HG02678 (cell line): ENCODE measurements at regions not wholly inside any gene's neighbourhood (a gene's known extent, or its start where the extent isn't known, plus 50 kb on each side); places are given as distances from the start of the nearest gene placed in this dataset.

ENCODE experiments used
- ATAC-seq: cut with Tn5 transposase; IDR thresholded peaks from one replicate; pipeline ENCODE4 v1.9.1; 2021; ENCODE audit warnings: mild to moderate bottlenecking, moderate library complexity; ENCODE audit not compliant: unreplicated experiment

DNA sequence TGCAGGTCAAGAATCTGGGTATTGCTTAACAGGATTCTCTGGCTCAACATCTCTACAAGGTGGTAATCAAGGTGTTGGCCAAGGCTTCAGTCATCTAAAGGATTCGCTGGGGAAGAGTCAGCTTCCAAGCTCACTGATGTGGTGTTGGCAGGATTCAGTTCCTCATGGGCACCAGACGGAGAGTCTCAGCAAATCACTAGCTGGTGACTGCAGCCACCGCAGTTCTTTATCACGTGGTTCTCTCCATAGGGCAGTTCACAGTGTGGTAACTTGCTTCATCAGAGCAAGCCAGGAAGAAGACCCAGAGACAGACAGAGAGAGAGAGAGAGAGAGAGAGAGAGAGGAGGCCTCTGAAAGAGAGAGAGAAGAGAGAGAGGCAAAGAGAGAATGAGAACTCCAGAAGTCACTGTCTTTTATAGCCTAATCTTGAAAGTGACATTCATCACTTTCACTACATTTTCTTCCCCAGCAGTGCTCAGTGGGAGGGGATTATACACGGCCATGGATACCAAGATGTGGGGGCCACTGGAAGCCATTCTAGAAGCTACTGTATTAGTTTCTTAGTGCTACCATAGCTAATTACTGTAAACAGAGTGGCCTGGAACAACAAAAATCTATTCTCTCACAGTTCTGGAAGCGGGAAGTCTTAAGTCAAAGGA, 109.2 kb upstream of the SMIM23 start:
- no peak for ATAC-seq

DNA sequence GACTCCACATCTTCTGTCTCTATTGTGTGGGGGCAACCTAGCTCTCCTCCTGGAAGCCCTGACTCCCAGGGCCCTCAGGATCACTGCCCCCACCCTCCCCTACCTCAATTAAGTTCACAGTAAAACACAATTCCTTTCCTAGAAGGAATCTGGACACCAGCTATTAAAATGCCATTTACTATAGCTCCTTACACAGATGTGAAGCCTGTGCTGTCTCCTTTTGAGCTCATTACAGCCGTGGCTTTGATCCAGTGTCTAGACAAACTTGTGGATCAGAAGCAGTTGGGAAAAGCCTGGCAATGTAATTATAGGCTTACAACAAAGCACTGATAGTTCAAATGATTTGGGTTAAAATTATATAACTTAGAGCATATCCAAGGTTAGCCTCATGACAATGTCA, 107.0 kb upstream of the SMIM23 start:
- ATAC-seq, result no peak

DNA sequence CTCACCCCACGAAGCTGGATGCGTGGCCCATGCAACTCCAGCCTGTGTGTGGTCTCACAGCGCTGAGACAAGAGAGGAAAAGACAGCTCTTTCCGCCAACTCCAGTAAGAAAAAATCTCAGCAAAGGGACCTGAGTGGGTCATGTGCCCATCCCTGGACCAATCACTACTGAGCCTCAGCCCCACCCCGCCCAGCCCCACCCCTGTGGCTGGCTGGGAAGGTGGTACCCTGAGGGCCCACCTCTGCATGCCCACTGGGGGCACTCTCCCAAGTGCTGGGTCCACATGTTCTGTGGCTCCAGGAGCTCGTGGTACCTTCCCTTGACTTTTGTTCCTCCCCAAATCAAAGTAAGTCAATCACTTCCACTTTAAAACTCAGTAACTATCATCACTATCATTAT, 105.1 kb upstream of the SMIM23 start:
- no peak for ATAC-seq

DNA sequence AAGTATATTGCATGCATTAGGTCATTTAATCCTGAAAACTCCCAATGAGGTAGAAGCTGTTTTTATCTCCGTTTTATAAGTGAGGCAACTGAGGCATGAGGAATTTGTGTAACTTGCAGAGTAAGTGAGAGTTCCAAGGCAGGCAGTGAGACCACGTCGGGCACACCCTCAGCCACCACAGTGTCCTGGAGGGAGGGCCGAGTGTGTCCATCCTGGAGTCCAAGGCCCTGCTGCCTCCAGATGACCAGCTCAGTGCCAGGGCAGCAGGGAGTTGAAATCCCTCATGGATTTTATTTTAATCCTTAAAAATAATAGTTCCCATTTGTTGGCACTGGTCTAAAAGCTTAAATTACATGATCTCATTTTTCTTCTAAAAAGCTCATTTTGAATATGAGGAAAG, 104.6 kb upstream of the SMIM23 start:
- no peak for ATAC-seq

DNA sequence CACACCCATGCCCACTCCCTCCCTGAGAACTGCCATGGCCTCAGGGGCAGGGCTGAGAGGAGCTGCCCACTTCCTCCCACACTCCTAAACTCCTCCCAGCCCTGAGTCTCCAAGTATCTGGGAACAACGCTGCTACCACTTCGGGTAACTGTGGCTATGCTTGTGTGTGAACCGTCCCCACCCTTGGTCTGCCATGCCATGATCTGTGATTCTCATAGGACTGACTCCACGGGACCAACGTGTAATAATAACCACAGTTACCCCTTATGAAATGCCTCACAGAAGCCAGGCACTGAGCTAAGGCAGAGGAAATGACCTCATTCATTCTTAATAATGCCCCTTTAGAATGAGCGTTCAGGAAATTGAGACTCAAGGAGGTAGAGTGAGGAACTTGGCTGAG, 103.9 kb upstream of the SMIM23 start:
- no peak for ATAC-seq

DNA sequence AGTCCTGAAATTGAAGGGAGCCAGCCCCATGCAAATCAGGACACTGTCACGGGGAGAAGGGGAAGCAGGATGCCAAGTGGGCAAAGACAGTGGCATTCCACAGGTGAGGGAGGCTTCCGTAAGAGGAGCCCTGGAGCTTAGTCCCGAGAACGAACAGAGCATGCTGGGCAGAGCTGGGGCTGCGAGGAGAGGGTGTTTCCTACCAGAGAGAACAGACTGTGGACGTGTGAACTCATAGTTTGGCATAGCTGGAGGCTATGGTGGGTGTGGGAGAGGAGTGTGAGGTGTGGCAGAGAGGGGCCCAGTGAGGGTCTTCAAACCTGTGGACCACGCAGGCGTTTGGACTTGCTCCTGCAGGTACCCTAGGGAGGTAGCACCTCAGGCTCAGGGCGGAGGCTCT, 102.8 kb upstream of the SMIM23 start:
- ATAC-seq, result no peak

DNA sequence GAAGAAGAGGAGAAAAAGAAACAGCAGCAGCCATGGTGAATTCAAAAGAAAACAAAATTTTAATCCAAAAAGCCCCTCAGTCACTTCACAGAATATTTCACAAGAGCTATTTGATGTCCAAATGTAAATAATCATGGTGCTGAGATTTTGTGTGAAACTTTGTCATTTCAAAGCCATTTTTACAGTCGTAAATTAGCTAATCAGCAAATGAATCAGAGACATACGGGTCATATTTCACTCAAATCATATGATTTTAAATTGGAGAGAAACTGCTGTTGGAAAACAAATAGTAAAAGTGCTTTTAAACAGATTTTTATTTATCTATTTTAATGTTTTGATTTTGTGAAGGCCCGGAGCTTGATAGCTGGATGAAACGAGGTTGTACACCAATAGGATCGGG, 101.4 kb upstream of the SMIM23 start:
- no peak for ATAC-seq

DNA sequence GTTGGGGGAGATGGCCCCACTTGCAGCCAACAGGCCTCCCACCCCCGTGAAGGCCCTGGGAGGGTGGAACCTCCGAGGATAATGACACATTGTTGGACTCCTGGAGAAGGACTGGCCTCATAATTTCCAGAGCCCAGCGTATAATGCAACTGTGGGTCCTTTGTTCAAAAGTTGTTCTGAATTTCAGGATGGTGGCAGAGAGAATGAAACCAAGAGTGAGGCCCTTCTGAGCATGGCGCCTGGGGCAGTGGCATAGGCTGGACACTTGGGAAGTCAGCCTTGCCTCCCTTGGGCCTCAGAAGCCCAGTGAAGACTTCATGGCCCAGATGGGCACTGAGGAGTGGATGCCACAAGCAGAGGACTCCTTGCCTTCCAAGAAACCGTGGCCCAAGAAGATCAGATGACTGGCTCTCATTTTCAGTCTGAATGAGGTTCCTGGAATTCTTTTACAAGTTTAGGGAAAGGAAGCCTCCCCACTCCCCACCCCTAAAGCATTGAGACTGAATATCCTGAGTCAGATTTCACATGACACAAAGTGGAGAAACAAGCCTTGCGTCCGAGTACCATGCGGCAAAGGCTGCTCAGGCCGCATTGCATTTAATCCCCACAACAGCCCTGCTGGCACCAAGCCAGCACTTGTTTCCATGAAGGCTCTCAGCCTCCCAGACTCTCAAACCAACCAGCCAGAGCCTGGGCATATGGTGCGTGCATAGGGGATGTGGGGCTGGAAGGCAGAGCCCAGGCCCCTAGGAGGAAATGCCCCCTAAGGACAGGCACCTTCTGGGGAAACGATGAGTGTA, 96.7 kb upstream of the SMIM23 start:
- no peak for ATAC-seq

DNA sequence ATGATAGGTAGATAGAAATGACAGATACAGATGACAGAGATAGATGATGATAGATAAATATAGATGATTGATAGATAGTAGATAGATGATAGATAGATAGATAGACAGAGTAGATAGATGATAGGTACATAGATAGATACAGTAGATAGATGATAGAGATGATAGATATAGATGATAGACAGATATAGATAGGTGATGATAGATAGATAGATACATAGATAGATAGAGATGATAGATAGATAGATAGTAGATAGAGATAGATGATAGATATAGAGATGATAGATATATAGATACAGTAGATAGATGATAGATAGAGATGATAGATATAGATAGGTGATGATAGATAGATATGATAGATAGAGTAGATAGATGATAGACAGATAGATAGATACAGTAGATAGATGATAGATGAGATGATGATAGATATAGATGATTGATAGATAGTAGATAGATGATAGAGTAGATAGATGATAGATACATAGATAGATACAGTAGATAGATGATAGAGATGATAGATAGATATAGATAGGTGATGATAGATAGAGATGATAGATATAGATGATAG, 95.7 kb upstream of the SMIM23 start:
- ATAC-seq, result no peak

DNA sequence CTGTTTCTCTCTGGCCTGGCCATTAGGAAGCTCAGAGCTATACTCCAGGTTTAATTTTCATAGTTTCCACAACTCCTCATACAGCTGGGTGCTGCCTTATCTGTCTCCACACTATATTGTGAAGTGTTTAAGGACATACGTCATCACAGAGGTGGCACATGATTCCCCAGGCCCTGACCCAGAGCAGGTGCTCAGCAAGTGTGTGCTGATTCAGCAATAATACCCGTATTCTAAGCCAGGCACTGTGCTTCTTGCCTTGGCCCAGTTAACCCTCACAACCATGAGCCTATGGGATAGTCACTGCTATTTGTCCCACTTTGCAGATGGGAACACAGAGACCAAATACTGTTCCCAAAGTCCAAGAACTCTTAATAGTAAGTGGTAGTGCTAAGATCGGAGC, 93.5 kb upstream of the SMIM23 start:
- no peak for ATAC-seq

DNA sequence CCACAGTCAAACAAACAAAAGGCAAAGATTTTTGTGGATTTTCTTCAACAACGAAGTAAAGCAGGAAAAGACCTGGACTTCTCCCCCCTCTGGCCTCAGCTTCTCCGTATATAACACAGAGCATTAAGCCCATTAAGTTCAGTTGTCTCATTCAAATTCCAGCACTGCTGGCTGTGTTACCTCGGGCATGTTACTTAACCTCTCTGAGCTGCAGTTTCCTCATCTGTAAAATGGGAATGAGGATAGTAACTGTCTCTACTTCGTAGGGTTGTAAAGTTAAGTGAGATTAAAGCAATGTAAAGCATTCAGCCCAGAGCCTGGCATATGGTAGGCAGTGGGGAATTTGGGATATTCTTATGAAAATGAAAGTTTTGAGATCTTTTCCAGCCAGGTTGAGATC, 92.7 kb upstream of the SMIM23 start:
- no peak for ATAC-seq

DNA sequence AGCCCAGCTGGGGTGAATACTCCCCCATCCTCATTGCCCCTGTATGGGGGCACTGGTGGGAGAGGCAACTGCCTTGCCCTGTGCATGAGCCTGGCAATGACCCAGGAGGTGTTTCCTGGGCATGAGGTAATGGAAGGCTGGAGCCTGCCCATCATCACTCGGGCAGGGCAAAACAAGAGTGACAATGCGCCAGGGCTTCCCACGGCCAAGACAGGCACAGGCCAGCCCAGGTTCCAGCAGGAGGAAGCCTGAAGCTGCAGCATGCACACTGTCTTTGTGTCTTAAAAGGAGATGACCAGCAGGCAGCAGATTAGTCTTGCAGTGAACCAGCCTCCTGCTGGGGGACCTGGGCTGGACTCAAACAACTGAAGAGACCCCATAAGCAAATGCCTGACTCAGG, 92.2 kb upstream of the SMIM23 start:
- no peak for ATAC-seq

DNA sequence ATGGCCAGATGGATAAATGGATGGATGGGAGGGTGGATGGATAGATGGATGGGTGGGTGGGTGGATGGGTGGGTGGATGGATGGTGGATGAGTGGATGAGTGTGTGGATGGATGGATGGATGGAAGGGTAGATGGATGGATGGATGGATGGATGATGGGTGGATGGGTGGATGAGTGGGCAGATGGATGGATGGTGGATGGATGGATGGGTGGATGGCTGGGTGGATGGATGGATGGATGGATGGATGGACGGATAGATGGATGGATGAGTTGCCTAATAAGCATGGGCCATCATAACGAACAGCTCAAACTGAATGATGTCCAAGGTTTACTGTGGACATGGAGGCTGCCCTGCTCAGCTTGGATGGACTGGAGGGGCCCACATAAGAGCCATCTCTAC, 89.8 kb upstream of the SMIM23 start:
- no peak for ATAC-seq

DNA sequence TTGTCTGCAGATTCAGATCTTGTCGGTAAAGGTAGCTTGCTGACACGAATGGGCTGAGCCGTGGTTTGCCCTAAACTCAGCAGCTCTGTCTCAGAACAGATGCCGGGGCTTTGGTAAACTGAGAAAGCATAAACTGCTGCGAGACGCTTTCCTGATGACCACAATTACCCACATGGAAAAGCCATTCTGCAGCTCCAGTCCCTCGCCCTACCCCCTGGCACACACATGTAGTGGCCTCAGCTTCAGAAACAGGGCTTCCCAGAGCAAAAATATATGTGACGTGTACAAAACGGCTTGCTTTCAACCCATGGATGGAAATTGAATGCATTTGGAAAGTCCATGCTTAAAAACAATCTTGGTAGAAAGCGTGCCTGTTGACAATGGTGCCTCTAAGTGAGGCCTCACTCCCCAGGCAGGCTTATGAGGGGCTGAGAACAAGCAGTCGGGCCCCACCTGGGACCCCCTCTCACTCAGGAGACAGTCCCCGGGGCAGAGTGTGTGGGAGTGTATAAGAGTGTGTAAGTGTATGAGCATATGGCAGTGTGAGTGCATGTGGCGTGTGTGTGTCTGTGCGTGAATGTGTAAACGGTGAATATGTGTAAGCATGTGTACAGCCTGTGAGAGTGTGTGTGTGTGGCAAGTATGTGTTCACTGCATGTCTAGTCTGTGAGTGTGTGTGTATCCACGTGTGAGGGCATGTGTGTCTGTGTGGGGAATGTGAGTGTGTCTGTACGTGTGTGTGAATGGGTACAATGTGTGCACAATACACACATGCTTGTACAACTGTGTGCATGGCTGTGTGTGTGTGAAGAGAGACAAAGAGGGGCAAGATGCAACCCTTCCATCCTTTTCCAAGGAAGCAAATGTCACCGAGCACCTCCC, 88.2 kb upstream of the SMIM23 start:
- no peak for ATAC-seq

DNA sequence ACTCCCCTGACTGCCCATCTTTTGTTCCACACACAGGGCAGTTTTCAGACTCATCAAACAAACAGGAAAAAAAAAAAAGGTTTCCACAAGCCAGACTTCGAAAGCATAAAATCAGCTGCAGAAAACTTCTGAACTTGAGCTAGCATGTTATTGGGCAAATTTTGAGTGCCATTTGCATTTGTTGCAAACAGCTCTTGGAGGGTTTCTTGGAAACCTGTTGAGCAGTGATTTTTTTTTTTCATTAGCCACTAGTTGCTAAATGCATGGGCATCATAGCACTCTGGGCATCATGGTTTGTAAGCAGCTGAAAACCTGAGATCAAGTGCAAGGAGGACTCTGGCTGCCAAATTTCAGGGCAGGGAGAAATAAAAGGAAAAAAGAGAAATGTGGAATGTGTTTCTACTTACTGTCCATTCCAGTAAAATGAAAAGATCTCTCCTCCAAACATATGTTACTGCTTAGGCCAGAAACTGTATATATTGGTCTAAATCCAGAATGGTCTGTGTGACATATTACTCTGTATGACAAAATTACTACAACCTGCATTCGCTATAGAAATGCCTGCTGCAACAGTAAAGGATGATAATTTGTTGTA, 85.2 kb upstream of the SMIM23 start:
- no peak for ATAC-seq

DNA sequence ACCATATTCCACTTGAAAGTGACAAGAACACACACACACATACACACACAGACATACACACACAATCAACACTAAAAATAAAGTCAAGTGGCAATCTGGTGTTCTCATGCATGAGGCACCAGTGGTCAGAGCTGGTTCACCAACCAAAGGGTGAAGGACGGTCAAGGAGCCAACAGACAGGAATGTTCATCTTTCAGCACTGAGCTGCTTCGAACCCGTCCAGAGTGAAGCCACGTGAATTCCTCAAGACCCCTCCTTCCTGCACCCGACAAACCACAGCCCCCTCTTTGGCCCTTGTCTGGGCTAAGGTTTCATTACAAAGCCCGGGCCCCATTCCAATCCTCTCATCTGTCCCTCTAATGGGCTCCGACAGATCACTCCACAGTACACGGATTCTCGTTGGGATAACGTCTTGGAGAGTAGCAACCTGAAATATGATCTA, 84.5 kb upstream of the SMIM23 start:
- ATAC-seq, result no peak

DNA sequence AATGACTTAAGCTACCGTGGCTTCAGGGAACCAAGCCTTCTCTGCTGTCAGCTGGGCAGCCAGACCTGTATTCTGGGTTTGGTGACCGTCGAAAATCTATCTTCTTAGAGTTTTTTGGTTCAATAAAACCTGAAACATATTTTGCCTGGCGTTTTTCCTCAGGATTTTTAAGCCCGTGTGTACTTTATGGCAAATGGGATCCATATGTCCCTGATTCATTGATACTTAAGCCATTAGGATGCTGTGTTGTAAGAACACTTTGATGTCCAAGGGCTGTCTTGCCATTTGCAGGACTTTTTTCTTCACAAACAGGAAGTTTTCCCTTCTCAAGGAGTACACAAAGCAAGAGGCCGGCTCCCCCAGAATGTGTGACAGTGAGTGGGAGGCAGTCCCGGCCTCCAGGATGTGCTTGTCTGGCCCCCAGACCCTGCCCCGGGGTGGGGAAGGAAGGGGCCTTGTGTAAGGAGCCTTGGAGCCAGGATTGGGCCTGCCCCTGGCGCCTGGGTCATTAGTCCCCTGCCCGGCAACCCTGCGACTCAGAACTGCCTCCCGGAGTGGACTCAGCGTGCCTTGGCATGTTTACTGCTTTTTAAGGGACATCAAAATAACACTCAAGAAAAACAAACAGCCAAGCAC, 83.4 kb upstream of the SMIM23 start:
- no peak for ATAC-seq

DNA sequence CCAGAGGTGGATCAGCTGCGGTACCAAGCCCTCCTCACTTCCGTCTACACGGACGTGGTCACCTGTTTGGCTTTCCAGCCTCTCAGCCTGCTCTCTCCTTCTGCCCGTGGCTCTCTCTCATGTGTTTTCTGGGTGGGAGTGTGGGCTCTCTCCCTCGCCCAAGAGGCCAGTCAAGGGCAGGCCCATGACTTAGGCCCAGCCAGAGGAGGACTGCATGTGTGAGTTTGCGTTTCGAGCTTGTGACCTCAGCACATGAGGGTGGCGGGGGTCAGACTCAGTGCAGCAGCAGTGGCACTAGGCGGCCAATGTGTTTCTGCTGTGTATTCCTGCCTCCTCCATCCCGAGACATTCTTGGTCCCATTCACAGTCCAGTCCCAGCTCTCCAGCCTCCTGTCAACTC, 82.5 kb upstream of the SMIM23 start:
- no peak for ATAC-seq

DNA sequence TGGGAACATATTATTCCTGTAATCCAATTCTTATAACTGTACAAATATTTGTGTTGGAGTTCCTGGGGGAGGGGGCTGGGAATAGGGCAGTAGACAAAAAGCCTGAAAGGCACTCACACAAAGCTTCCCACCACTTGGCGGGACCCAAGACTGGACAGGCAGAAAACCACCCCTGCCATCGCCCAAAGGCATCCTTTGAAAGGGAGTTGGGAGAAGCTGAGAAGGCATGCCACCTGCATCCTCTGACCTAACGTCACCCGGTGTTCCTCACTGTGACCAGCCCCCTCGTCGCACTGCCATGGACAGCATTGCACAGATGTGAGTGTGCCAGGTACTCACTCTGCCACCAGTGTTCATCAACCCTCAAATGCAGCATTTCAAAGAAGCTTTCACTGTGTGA, 80.6 kb upstream of the SMIM23 start:
- ATAC-seq, result no peak

DNA sequence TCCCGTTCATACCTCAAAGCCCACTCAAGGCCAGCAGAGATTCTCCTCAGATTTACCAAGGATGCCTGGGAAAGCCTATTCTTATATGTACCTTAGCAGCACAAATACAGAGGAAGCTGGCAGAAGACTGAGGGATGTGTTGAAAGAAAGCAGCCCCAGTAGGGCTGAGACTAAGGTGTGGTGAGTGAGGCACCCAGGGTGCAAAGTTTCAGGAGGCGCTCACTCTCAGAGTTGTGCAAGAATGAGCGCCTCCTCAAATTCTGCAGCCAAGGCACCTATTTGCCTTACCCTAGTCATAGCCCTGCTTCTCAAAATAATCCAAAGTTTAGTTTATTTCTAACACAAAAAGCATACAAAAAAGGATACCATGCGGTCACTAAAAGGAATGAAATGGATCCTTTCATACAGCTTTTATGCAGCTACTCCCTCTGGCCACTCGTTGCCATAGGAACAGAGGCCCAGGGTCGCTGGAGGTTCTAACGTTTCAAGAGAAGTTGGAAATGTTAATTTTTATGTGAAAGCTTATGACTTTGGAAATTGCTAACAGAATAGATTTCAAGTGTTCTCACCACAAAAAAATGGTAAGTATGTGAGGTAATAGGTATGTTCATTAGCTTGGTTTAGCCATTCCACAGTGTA, 79.7 kb upstream of the SMIM23 start:
- no peak for ATAC-seq
